OCI-LY7 (cell line): ENCODE measurements at regions not wholly inside any gene's neighbourhood (a gene's known extent, or its start where the extent isn't known, plus 50 kb on each side); places are given as distances from the start of the nearest gene placed in this dataset.

ENCODE experiments used
- BruUV-seq: library from RNA; stranded (reverse); fragments of 400-500 nt; replicated peaks from 2 replicates; lab custom pipeline; 2021; lab: Mats Ljungman, UMichigan
- CTCF ChIA-PET: fragments of 300-600 bp; sonication (Branson Sonifier 250); formaldehyde crosslinking; loops from one replicate; lab custom pipeline; 2022; ENCODE audit warnings: antibody characterized with exemption; ENCODE audit not compliant: unreplicated experiment; lab: Charles Lee
- POLR2A ChIA-PET: fragments of 300-600 bp; sonication (Branson Sonifier 250); formaldehyde crosslinking; loops from one replicate; lab custom pipeline; 2022; ENCODE audit warnings: antibody characterized with exemption; lab: Charles Lee
- DNase-seq: peaks from one replicate; pipeline ENCODE4 v3.0.0-alpha.2; 2015; ENCODE audit warnings: low spot score
- H2AFZ ChIP-seq: fragments of 200-600 bp; sonication (generic), shearing (Covaris generic); 2 replicates; pipeline ENCODE4 v1.6.1; 2014; ENCODE audit warnings: mild to moderate bottlenecking, antibody characterized with exemption, low read length, moderate library complexity
- H3K27ac ChIP-seq: fragments of 200-600 bp; sonication (generic); 2 replicates; pipeline ENCODE4 v1.5.1; 2014; ENCODE audit warnings: mixed run types, low read depth, mild to moderate bottlenecking, moderate library complexity, low read length, inconsistent platforms; ENCODE audit not compliant: poor library complexity, severe bottlenecking
- H3K36me3 ChIP-seq: fragments of 200-600 bp; sonication (generic); 2 replicates; pipeline ENCODE4 v1.6.1; 2014; ENCODE audit warnings: mild to moderate bottlenecking, antibody characterized with exemption, low read length, moderate library complexity, mixed read lengths; ENCODE audit not compliant: insufficient read depth
- H3K4me1 ChIP-seq: fragments of 200-600 bp; sonication (generic); 2 replicates; pipeline ENCODE4 v1.5.1; 2014; ENCODE audit warnings: mild to moderate bottlenecking, low read length; ENCODE audit not compliant: insufficient read depth, poor library complexity, severe bottlenecking
- H3K4me2 ChIP-seq: fragments of 200-600 bp; sonication (generic); 2 replicates; pipeline ENCODE4 v1.6.1; 2014; ENCODE audit warnings: mild to moderate bottlenecking, low read length
- H3K4me3 ChIP-seq: fragments of 200-600 bp; sonication (generic); 2 replicates; pipeline ENCODE4 v1.5.1; 2014; ENCODE audit warnings: mild to moderate bottlenecking, low read depth, low read length; ENCODE audit not compliant: poor library complexity, severe bottlenecking
- H3K79me2 ChIP-seq: fragments of 200-600 bp; sonication (generic); 2 replicates; pipeline ENCODE4 v1.6.1; 2016; ENCODE audit warnings: low read depth, mild to moderate bottlenecking, low read length, moderate library complexity, mixed read lengths; ENCODE audit not compliant: insufficient read depth
- H3K9me2 ChIP-seq: fragments of 200-600 bp; sonication (generic); 2 replicates; pipeline ENCODE4 v1.6.1; 2016; ENCODE audit warnings: mild to moderate bottlenecking, low read length, mixed read lengths; ENCODE audit not compliant: insufficient read depth
- H3K9me3 ChIP-seq: fragments of 200-600 bp; sonication (generic); 2 replicates; pipeline ENCODE4 v1.6.1; 2014; ENCODE audit warnings: mild to moderate bottlenecking, mixed run types, low read length, mixed read lengths
- H4K20me1 ChIP-seq: fragments of 200-600 bp; sonication (generic); 2 replicates; pipeline ENCODE4 v1.6.1; 2014; ENCODE audit warnings: mild to moderate bottlenecking, antibody characterized with exemption, low read length, moderate library complexity, mixed read lengths; ENCODE audit not compliant: insufficient read depth
- EZH2phosphoT487 ChIP-seq: fragments of 200-600 bp; sonication (generic); IDR thresholded peaks from 2 replicates; pipeline ENCODE4 v1.6.1; 2018; ENCODE audit warnings: low read depth, borderline replicate concordance, mild to moderate bottlenecking, mixed run types, antibody characterized with exemption, low read length, moderate library complexity, mixed read lengths
- intact Hi-C: fragments of 100-400 bp; cut with micrococcal nuclease; formaldehyde crosslinking; loops from one replicate; pipeline ENCODE4 v1.10.0; 2022; ENCODE audit not compliant: unreplicated experiment
- TF ChIP-seq, protein P1 (sequence below): fragments of 200-600 bp; sonication (generic); conservative IDR thresholded peaks from 2 replicates; pipeline ENCODE4 v1.5.1; 2014; ENCODE audit warnings: mild to moderate bottlenecking, antibody characterized with exemption, low read length, moderate library complexity, mixed read lengths

DNA sequence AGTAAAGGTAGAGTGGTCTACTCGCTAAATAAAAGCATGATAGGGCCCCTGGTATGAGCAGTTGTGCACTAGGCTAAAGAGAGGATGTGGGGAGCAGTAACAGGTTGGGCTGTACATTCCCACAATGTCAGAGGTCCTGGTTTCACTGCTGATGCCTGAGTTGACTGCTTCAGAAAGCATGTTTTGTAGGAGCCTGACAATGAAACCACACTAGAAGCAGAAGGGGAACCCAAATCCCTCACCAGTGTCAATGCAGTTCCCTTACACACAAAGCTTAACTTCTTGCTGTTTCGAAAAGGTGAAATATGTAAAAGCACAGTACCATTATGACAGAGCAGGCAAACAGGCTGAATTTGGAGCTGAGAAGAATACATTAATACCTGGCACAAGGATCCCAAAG is 291.7 kb upstream of the KYNU start:
- H3K9me3 ChIP-seq: no peaks in the 10 kb centered on the region
- H3K79me2 ChIP-seq: no peaks in the 10 kb centered on the region
- intact Hi-C loops: no loop called here
- ChIA-PET POLR2A (no interaction called here), CTCF (no interaction called here)
- peaks cover 8% of the 10 kb centered on the region for H3K4me1 ChIP-seq
- H3K36me3 ChIP-seq: no peaks in the 10 kb centered on the region
- 0 out of 2 replicates have a peak overlapping the region, but pooled peaks have one; percentile 5 for H2AFZ ChIP-seq
- H4K20me1 ChIP-seq: no peaks in the 10 kb centered on the region
- no peak for DNase-seq
- H3K9me2 ChIP-seq: no peaks in the 10 kb centered on the region
- no peak overlapping the region for H3K27ac ChIP-seq
- no peak overlapping the region for H3K4me3 ChIP-seq
- BruUV-seq: no TSS peak
- H3K4me2 ChIP-seq: no peak overlapping the region
- no peak for TF ChIP-seq EZH2phosphoT487
- TF ChIP-seq, protein P1, sequence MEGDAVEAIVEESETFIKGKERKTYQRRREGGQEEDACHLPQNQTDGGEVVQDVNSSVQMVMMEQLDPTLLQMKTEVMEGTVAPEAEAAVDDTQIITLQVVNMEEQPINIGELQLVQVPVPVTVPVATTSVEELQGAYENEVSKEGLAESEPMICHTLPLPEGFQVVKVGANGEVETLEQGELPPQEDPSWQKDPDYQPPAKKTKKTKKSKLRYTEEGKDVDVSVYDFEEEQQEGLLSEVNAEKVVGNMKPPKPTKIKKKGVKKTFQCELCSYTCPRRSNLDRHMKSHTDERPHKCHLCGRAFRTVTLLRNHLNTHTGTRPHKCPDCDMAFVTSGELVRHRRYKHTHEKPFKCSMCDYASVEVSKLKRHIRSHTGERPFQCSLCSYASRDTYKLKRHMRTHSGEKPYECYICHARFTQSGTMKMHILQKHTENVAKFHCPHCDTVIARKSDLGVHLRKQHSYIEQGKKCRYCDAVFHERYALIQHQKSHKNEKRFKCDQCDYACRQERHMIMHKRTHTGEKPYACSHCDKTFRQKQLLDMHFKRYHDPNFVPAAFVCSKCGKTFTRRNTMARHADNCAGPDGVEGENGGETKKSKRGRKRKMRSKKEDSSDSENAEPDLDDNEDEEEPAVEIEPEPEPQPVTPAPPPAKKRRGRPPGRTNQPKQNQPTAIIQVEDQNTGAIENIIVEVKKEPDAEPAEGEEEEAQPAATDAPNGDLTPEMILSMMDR: no peak

DNA sequence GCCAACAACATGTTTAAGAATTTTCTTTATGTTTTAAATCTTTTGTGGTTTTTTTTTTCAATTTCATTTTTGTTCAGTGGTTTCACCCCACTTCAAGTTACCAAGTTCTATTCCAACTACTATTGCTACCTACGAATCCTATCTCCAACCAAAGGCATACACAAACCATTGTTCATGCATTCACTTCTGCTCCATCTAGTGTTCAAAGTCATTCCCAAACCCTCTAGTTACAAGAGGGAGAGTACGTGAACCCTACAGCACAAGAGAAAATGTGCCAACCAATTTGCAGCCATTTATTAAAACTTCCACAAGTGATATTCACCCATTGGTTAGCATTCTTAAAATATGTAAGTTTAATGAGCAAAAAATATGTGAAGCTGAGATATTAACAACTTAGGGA is 295.1 kb upstream of the KYNU start:
- DNase-seq: no peak
- ChIA-PET POLR2A (interaction anchor here (0.5 kb wide), 1 partner anchor 1039 kb away, joined by 3 read pairs; no protein-coding TSS in a partner anchor), CTCF (no interaction called here)
- Histone ChIP-seq H3K36me3 (no peaks in the 10 kb centered on the region), H3K9me3 (no peaks in the 10 kb centered on the region), H3K4me2 (no peak overlapping the region), H3K27ac (no peak overlapping the region), H3K4me1 (peaks cover 8% of the 10 kb centered on the region), H3K79me2 (no peaks in the 10 kb centered on the region), H4K20me1 (no peaks in the 10 kb centered on the region), H3K9me2 (no peaks in the 10 kb centered on the region), H2AFZ (no peak overlapping the region), H3K4me3 (no peak overlapping the region)
- intact Hi-C loops: no loop called here
- BruUV-seq: no TSS peak
- TF ChIP-seq EZH2phosphoT487: no peak
- TF ChIP-seq, protein P1: 0 out of 2 replicates have a peak, but pooled peaks have one; percentile 28

DNA sequence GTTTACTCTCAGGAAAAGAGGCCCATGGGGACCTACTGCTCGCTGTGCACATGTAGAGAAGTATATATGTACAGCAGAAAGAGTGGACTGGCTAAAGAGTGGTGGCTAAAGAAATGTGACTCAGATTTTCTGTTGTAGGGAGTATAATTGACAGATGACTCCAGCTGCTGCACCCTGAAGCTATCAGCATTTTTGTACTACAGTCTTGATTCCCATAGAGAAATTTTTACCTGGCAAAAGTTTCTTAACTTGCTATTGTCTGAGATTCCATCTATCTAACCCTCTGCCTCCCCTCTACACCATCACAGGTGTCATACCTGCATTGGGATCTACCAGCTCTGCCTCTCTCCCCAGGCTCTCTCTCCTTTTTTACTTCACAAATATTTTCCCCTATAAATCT is 296.0 kb upstream of the KYNU start:
- ChIA-PET CTCF (no interaction called here), POLR2A (no interaction called here)
- DNase-seq: no peak
- H3K9me3 ChIP-seq: no peaks in the 10 kb centered on the region
- H3K4me1 ChIP-seq: peaks cover 3% of the 10 kb centered on the region
- no TSS peak for BruUV-seq
- H3K9me2 ChIP-seq: no peaks in the 10 kb centered on the region
- H3K36me3 ChIP-seq: no peaks in the 10 kb centered on the region
- H4K20me1 ChIP-seq: no peaks in the 10 kb centered on the region
- no peak overlapping the region for H3K4me2 ChIP-seq
- no peak overlapping the region for H3K4me3 ChIP-seq
- H3K27ac ChIP-seq: no peak overlapping the region
- H3K79me2 ChIP-seq: no peaks in the 10 kb centered on the region
- no peak overlapping the region for H2AFZ ChIP-seq
- intact Hi-C loops: no loop called here
- no peak for TF ChIP-seq EZH2phosphoT487
- TF ChIP-seq, protein P1: no peak
